ENCODE measurements at regions not wholly inside any gene's neighbourhood (a gene's known extent, or its start where the extent isn't known, plus 50 kb on each side); places are given as distances from the start of the nearest gene placed in this dataset.

DNA sequence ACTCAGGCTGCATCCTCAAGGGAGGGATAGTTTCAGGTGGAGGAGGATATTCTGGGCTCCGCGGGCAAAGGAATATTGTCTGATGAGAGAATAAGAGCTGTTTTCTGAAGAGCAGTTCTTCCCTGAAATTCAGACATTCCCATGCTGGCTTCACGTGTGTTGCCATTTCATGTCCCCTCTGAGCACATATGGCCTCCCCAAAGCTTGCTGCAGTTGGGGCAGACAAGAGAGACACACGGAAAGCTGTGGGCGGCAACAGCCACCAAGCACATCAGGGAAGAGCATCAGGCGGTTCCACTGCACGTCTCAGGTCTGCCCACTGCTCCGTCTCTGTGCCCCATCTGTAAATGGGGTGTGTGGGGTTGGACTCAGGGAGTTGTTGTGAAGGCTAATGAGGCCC is 247.5 kb upstream of the TSHZ3 start:
- TF ChIP-seq, protein P1, sequence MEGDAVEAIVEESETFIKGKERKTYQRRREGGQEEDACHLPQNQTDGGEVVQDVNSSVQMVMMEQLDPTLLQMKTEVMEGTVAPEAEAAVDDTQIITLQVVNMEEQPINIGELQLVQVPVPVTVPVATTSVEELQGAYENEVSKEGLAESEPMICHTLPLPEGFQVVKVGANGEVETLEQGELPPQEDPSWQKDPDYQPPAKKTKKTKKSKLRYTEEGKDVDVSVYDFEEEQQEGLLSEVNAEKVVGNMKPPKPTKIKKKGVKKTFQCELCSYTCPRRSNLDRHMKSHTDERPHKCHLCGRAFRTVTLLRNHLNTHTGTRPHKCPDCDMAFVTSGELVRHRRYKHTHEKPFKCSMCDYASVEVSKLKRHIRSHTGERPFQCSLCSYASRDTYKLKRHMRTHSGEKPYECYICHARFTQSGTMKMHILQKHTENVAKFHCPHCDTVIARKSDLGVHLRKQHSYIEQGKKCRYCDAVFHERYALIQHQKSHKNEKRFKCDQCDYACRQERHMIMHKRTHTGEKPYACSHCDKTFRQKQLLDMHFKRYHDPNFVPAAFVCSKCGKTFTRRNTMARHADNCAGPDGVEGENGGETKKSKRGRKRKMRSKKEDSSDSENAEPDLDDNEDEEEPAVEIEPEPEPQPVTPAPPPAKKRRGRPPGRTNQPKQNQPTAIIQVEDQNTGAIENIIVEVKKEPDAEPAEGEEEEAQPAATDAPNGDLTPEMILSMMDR (optimal IDR thresholded peaks at IDR 0.05 in 1 of 3, IDR thresholded peaks at IDR 0.05 in 1 of 3, conservative IDR thresholded peaks at IDR 0.05 in 1 of 3; ENCODE audit: extremely low read depth in 1 of 3, insufficient read depth in 2 of 3, low read length in 3 of 3): no peak
- TF ChIP-seq EZH2 (IDR thresholded peaks at IDR 0.05; ENCODE audit: low read length): no peak

All from keratinocyte (primary cell).